ENCODE measurements at regions not wholly inside any gene's neighbourhood (a gene's known extent, or its start where the extent isn't known, plus 50 kb on each side); places are given as distances from the start of the nearest gene placed in this dataset.

DNA sequence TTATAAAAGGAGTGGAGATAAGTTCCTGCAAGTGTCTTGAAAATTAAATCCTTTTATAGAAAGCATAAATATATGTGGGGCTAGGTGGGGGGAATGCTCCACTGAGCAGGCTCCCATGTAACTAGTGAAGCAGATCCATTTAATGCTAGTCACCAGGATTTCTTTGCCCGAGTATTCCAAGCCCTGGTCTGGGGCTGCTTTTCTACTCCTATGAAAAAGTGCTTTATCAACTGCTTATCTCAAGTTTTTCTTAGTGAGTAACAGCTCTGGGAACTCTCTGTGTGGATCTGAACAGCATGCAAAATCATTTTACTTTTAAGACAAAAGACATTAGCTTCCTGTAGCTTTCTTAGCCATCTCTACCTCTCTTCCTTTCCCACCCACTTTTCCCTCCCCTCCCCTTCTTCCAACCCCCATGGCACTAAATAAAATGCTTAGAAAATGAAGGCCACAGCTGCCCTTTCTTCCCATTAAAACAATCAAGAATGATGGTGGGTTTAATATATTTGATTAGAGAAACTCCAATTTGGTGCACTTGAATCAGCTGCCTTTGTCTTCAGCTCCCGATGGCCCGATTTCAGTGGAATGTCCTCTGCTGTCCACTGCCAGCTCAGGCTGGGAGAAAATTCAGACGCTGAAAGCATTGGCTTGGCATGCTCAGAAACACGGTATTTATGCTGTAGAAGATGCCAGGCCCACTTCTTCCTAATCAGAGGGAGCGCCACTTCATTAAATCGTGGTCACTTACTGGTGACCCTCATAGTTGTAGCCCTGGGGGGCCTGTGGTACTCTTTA lies 475.1 kb downstream of the FOXO1 start:
- ChIA-PET CTCF (no interaction called here), POLR2A (no interaction called here)
- no peak for TF ChIP-seq SP1 (IDR thresholded peaks at IDR 0.05)
- DNase-seq (ENCODE audit: extremely low spot score): no peak

DNA sequence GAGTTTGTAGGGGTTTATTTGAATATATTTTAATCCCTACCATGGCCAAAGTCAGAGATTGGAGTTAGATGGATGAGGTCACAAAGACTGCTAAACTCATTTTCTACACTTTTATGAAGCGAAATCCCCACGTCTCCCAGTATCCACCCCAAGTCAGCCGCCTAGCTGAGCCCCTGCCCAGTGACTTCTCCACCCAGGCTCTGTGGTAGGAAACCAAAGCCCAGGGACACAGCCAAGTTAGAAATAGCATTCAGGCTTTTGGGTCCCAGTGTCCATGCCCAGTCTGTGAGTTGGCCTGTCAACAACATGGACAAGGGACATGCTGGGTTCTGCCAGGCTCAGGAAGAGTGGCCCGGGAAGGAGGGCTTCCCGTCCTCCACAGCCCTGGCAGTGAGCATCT lies 474.0 kb downstream of the FOXO1 start:
- DNase-seq (ENCODE audit: extremely low spot score): no peak
- ChIA-PET CTCF (no interaction called here), POLR2A (no interaction called here)
- TF ChIP-seq BHLHE40 (IDR thresholded peaks at IDR 0.05; ENCODE audit: borderline replicate concordance) (no peak), FOXA1 (IDR thresholded peaks at IDR 0.05) (no peak), ZNF384 (IDR thresholded peaks at IDR 0.05) (no peak), ARNT (IDR thresholded peaks at IDR 0.05) (no peak), SP1 (IDR thresholded peaks at IDR 0.05) (no peak)

DNA sequence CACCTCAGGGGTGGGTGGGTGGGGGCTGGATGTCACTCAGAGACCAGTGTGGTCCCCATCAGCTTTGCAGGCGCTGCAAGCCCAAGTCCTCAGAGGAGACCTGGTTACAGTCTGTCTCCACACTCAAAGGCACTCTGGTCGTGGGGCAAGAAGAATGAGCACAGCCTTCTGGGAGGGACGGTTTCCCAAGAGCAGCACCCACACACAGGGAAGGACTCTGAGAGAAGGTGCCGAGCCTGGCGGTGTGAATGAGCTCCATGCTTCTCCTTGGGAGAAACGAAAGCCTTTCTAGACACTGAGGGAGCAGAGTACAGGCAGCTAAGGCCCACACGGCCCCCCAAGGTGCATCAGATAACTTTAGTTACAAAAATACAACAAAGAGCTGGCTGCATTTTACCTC lies 473.6 kb downstream of the FOXO1 start:
- DNase-seq (ENCODE audit: extremely low spot score): no peak
- ChIA-PET CTCF (no interaction called here), POLR2A (no interaction called here)
- TF ChIP-seq HDGF (IDR thresholded peaks at IDR 0.05; ENCODE audit: borderline replicate concordance): no peak

DNA sequence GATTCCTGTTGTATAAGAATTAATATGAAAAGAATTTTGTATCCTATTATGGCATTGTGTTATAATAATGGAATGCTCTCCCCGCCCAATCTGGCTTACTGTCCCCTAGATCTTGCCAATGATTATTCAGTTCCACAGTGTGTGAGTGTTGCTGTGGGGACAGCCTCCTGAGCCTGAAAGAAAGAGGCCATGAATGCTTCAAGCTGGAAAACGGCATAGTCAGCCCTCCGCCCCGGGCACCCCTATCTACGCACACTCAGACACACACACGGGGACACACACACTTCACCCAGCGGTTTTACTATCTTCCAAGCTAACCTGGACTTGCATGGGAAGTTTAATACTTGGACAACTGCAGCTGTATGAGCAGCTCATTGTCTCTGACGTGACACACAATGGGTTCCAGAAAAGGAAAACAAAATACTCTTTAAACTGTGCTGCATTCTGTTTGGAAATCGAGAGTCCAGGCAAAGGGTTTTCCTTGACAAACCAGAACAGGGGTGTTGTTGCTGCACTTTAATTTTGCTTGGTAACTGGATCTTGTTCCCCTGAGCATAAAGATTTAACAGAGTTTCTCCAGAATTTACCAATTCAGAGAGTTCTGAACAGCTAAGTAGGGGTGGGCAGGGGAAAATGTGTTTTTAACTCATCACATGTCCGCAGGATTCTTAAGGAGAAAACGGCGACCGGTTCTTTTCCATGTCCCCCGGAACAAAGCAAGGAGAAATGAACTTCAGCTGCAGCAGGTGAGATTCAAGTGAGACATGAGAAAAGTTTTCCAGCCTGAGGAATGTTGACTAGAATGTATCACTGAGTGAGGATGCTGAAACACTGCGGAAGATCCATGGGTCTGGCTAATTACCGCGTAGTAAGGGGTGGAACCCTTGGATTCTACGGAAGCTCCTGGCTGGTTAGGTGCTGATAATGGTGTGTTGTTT lies 472.9 kb downstream of the FOXO1 start:
- no peak for DNase-seq (ENCODE audit: extremely low spot score)
- ChIA-PET POLR2A (no interaction called here), CTCF (no interaction called here)
- TF ChIP-seq TARDBP (IDR thresholded peaks at IDR 0.05): no peak
- TF ChIP-seq HDGF (IDR thresholded peaks at IDR 0.05; ENCODE audit: borderline replicate concordance): no peak
- TF ChIP-seq LEF1 (IDR thresholded peaks at IDR 0.05; ENCODE audit: borderline replicate concordance): no peak
- TF ChIP-seq FOXK2 (IDR thresholded peaks at IDR 0.05): no peak
- TF ChIP-seq L3MBTL2 (conservative IDR thresholded peaks at IDR 0.05): no peak
- no peak for TF ChIP-seq ELF4 (IDR thresholded peaks at IDR 0.05)
- no peak for TF ChIP-seq NFRKB (IDR thresholded peaks at IDR 0.05)
- TF ChIP-seq SUZ12 (IDR thresholded peaks at IDR 0.05): no peak
- TF ChIP-seq FOXM1 (IDR thresholded peaks at IDR 0.05; ENCODE audit: borderline replicate concordance): no peak
- no peak for TF ChIP-seq SP1 (IDR thresholded peaks at IDR 0.05)
- TF ChIP-seq, protein P1, sequence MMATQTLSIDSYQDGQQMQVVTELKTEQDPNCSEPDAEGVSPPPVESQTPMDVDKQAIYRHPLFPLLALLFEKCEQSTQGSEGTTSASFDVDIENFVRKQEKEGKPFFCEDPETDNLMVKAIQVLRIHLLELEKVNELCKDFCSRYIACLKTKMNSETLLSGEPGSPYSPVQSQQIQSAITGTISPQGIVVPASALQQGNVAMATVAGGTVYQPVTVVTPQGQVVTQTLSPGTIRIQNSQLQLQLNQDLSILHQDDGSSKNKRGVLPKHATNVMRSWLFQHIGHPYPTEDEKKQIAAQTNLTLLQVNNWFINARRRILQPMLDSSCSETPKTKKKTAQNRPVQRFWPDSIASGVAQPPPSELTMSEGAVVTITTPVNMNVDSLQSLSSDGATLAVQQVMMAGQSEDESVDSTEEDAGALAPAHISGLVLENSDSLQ (IDR thresholded peaks at IDR 0.05): no peak
- TF ChIP-seq CTBP1 (IDR thresholded peaks at IDR 0.05; ENCODE audit: borderline replicate concordance): no peak

DNA sequence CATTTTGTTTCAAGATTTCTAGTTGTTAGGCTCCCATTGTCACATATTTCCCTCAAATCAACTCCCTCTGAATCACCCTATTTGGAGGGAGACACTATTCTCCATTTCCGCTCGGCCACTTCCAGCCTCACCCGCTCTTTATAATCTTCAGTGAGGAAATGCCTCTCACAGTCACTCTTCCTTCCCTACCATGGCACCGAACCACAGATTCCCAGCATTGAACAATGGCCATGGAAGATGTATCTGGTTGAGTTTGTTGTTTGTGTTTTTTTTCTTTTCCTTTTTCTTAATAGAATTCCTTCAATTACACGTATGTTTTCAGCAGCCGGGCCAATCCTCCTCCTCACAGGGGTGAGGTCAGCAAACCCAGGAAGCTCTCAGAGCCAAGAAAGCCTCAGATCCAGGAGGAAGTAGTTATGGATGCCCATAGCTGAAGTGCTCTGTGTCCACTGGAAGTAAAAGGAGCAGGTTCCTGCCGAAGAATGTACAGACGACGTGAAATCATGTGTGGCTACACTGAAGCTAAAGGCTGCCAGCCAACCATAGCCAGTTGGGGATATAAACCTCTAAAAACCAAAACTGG lies 472.1 kb downstream of the FOXO1 start:
- TF ChIP-seq BHLHE40 (IDR thresholded peaks at IDR 0.05; ENCODE audit: borderline replicate concordance) (no peak), CTBP1 (IDR thresholded peaks at IDR 0.05; ENCODE audit: borderline replicate concordance) (no peak), FOXM1 (IDR thresholded peaks at IDR 0.05; ENCODE audit: borderline replicate concordance) (no peak), HDGF (IDR thresholded peaks at IDR 0.05; ENCODE audit: borderline replicate concordance) (no peak), LEF1 (IDR thresholded peaks at IDR 0.05; ENCODE audit: borderline replicate concordance) (no peak), ARNT (IDR thresholded peaks at IDR 0.05) (no peak), SP1 (IDR thresholded peaks at IDR 0.05) (no peak), ZNF384 (IDR thresholded peaks at IDR 0.05) (no peak)
- CTCF ChIA-PET: interaction anchor here (0.6 kb wide), 1 partner anchor 9 kb away, joined by 3 read pairs; no protein-coding TSS in a partner anchor
- POLR2A ChIA-PET: no interaction called here
- DNase-seq (ENCODE audit: extremely low spot score): no peak

DNA sequence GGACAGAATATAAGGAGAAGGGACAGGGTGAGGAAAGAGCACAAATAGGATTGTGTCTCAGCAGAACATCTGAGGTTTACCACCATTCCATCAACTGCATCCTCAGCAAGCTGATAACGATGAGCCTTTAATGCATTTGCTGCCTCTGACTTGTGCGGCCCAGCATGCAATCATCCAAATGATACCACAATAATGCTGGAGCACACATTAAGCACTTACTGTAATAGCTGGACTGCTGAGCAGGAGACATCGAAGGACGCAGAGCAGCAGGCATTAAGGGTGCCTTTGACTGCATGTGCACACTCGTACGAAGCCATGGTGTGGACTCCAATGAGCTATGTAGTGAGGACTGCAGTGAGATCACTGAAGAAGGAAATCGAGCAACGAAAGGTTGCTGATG lies 469.4 kb downstream of the FOXO1 start:
- POLR2A ChIA-PET: no interaction called here
- CTCF ChIA-PET: no interaction called here
- TF ChIP-seq FOXK2 (IDR thresholded peaks at IDR 0.05) (no peak), L3MBTL2 (conservative IDR thresholded peaks at IDR 0.05) (0 out of 2 replicates have a peak, but pooled peaks have one; percentile 15)

DNA sequence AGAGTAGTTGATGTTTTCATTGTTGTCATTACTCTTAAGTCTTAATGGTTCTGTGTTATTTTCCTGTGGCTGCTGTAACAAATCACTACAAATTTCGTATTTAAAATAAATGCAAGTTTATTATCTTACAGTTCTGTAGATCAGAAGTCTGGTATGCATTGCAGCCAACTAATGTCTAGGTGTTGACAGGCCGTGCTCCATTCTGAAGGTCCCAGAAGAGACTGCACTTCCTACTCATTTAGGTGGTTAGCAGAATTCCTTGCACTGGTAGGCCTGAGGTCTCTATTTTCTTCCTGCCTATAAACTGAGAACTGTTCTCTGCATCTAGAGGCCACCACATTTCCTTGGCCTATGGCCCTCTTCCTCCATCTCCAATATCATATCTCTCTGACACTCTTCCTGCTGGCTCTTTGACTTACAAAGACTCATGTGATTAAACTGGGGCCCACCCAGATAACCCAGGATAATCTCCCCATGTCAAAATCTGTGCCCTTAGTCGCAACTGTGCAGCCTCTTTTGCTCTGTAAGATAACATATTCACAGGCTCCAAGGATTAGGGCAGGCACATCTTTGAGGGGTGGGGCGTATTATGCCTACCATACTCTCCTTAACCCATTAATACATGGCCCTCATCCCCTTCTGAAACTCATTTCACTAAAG lies 468.4 kb downstream of the FOXO1 start:
- TF ChIP-seq ELF4 (IDR thresholded peaks at IDR 0.05) (no peak), SUZ12 (IDR thresholded peaks at IDR 0.05) (no peak), ZNF384 (IDR thresholded peaks at IDR 0.05) (no peak), ARNT (IDR thresholded peaks at IDR 0.05) (no peak), SP1 (IDR thresholded peaks at IDR 0.05) (no peak), CTBP1 (IDR thresholded peaks at IDR 0.05; ENCODE audit: borderline replicate concordance) (no peak), FOXM1 (IDR thresholded peaks at IDR 0.05; ENCODE audit: borderline replicate concordance) (no peak), BHLHE40 (IDR thresholded peaks at IDR 0.05; ENCODE audit: borderline replicate concordance) (no peak), L3MBTL2 (conservative IDR thresholded peaks at IDR 0.05) (no peak), FOXA1 (IDR thresholded peaks at IDR 0.05) (no peak), FOXK2 (IDR thresholded peaks at IDR 0.05) (no peak), NFRKB (IDR thresholded peaks at IDR 0.05) (no peak), LEF1 (IDR thresholded peaks at IDR 0.05; ENCODE audit: borderline replicate concordance) (no peak), HDGF (IDR thresholded peaks at IDR 0.05; ENCODE audit: borderline replicate concordance) (no peak), TARDBP (IDR thresholded peaks at IDR 0.05) (no peak)
- TF ChIP-seq, protein P1 (IDR thresholded peaks at IDR 0.05): no peak
- POLR2A ChIA-PET: interaction anchor here (0.8 kb wide), 1 partner anchor 11 kb away, joined by 3 read pairs; no protein-coding TSS in a partner anchor
- DNase-seq (ENCODE audit: extremely low spot score): no peak
- CTCF ChIA-PET: no interaction called here

More for the DNA sequence above, 469.4 kb downstream of the FOXO1 start:
- no peak for DNase-seq (ENCODE audit: extremely low spot score)
